ENCODE measurements at regions not wholly inside any gene's neighbourhood (a gene's known extent, or its start where the extent isn't known, plus 50 kb on each side); places are given as distances from the start of the nearest gene placed in this dataset.

DNA sequence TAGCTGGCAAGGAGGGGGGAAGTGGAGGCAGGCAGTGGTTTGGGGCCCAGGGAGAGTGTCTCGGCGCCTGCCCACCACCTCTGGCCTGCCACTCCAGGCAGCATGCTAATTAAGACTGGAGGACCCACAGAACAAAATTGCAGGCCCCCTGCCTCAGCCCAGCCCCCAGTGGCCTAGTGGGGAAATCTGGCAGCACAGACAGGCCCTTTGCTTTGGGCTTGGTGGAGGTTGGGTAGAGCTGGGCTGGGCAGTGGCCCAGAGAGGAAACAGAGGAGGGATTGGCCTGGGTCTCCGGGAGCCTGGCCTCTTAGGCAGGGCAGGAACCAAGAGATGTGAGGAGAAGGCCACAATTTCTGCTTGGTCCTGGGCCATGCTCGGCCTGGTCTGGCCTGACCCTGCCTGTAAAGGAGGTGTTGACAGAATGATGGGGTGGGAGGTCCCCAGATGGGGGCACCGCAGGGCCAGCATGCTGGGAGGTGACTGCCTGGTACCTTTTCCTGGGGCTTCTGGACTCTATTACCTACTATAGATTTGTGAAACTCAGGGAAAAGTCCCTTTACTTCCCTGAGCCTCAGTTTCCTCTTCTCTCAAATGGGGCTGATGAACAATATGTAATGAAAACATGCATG, 92.4 kb upstream of the PJA1 start:
- Histone ChIP-seq H3K4me3 (ENCODE audit: low read depth in 2 of 2, low read length in 2 of 2) (no peak overlapping the region), H3K27ac (ENCODE audit: low read length) (no peak overlapping the region), H3K36me3 (ENCODE audit: control insufficient read depth, insufficient read depth, low read length) (no peaks in the 10 kb centered on the region), H3K27me3 (ENCODE audit: control insufficient read depth, insufficient read depth, low read length) (no peaks in the 10 kb centered on the region), H3K4me1 (ENCODE audit: control insufficient read depth, insufficient read depth, low read length) (no peaks in the 10 kb centered on the region), H3K9me3 (ENCODE audit: control insufficient read depth, insufficient read depth, low read depth, low read length) (no peaks in the 10 kb centered on the region)
- ATAC-seq (no peak), DNase-seq (ENCODE audit: low read depth, low spot score) (no peak)
- BruUV-seq (replicated peaks) = no TSS peak
- CTCF ChIA-PET = no interaction called here
- TF ChIP-seq TCF7L2 (IDR thresholded peaks at IDR 0.05; ENCODE audit: low read depth, low read length) (no peak), REST (IDR thresholded peaks at IDR 0.05; ENCODE audit: insufficient read depth in 1 of 2, low read depth in 2 of 2, low read length in 1 of 2) (no peak), POLR2AphosphoS5 (IDR thresholded peaks at IDR 0.05; ENCODE audit: low read depth, low read length) (no peak), SIN3A (IDR thresholded peaks at IDR 0.05; ENCODE audit: borderline replicate concordance, insufficient read depth, low read depth, low read length) (no peak), CTCF (IDR thresholded peaks at IDR 0.05) (no peak)
- intact Hi-C loops (cut with micrococcal nuclease; ENCODE audit: unreplicated experiment) (no loop called here), in situ Hi-C loops (cut with HindIII; ENCODE audit: low pct_unique_long_range_greater_than_20kb, low sequenced_read_pairs) (no loop called here)
- POLR2A ChIA-PET = no interaction called here

- ChIA-PET CTCF (no interaction called here), POLR2A (no interaction called here)
- no peaks in the 10 kb centered on the region for H3K4me1 ChIP-seq (ENCODE audit: control insufficient read depth, insufficient read depth, low read length)
- BruUV-seq (replicated peaks) = no TSS peak
- no peak for ATAC-seq
- H3K36me3 ChIP-seq (ENCODE audit: control insufficient read depth, insufficient read depth, low read length) = no peaks in the 10 kb centered on the region
- H3K9me3 ChIP-seq (ENCODE audit: control insufficient read depth, insufficient read depth, low read depth, low read length) = no peaks in the 10 kb centered on the region
- in situ Hi-C loops (cut with HindIII; ENCODE audit: low pct_unique_long_range_greater_than_20kb, low sequenced_read_pairs) (no loop called here), intact Hi-C loops (cut with micrococcal nuclease; ENCODE audit: unreplicated experiment) (no loop called here)
- no peak overlapping the region for H3K27ac ChIP-seq (ENCODE audit: low read length)
- no peak overlapping the region for H3K4me3 ChIP-seq (ENCODE audit: low read depth in 2 of 2, low read length in 2 of 2)
- no peaks in the 10 kb centered on the region for H3K27me3 ChIP-seq (ENCODE audit: control insufficient read depth, insufficient read depth, low read length)
- no peak for DNase-seq (ENCODE audit: low read depth, low spot score)
- no peak for TF ChIP-seq TCF7L2 (IDR thresholded peaks at IDR 0.05; ENCODE audit: low read depth, low read length)
- no peak for TF ChIP-seq SIN3A (IDR thresholded peaks at IDR 0.05; ENCODE audit: borderline replicate concordance, insufficient read depth, low read depth, low read length)
- TF ChIP-seq POLR2AphosphoS5 (IDR thresholded peaks at IDR 0.05; ENCODE audit: low read depth, low read length) = no peak
- no peak for TF ChIP-seq REST (IDR thresholded peaks at IDR 0.05; ENCODE audit: insufficient read depth in 1 of 2, low read depth in 2 of 2, low read length in 1 of 2)
- TF ChIP-seq CTCF (IDR thresholded peaks at IDR 0.05) = no peak
Observed at GRCh38 chrX:69256291-69256565, 91.0 kb upstream of the PJA1 start.
